ENCODE measurements at regions not wholly inside any gene's neighbourhood (a gene's known extent, or its start where the extent isn't known, plus 50 kb on each side); places are given as distances from the start of the nearest gene placed in this dataset.

- TF ChIP-seq MYC (IDR thresholded peaks at IDR 0.05; ENCODE audit: borderline replicate concordance, low read length), result no peak
Measured at GRCh38 chr1:194437135-194437534, 1250.7 kb upstream of the B3GALT2 start (continued).

DNA sequence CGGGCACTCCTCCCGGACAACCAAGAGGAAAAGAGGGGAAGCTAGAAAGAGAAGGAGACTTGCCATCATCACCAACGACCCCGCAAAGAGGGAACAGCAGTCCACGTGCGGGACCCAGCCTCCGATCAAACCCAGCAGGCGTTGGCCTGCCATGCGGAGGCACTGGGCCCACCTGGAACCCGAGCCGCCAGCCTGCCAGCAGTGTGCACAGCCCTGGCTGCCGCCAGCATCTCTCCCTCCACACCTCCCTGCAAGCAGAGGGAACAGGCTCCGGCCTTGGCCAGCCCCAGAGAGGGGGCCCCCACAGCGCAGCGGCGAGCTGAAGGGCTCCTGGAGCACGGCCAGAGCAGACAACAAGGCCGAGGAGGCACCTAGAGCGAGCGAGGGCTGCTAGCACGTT is 1244.7 kb upstream of the B3GALT2 start:
- H3K4me1 ChIP-seq, result no peaks in the 10 kb centered on the region
- ChIA-PET CTCF (interaction anchor here (1.5 kb wide), 1 partner anchor 14 kb away, joined by 4 read pairs; no protein-coding TSS in a partner anchor), POLR2A (no interaction called here)
- TF ChIP-seq, protein P1, sequence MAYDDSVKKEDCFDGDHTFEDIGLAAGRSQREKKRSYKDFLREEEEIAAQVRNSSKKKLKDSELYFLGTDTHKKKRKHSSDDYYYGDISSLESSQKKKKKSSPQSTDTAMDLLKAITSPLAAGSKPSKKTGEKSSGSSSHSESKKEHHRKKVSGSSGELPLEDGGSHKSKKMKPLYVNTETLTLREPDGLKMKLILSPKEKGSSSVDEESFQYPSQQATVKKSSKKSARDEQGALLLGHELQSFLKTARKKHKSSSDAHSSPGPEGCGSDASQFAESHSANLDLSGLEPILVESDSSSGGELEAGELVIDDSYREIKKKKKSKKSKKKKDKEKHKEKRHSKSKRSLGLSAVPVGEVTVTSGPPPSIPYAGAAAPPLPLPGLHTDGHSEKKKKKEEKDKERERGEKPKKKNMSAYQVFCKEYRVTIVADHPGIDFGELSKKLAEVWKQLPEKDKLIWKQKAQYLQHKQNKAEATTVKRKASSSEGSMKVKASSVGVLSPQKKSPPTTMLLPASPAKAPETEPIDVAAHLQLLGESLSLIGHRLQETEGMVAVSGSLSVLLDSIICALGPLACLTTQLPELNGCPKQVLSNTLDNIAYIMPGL (CRISPR knock-in tag; IDR thresholded peaks at IDR 0.05; ENCODE audit: borderline replicate concordance), result no peak
- no peak for TF ChIP-seq RARB (CRISPR knock-in tag; IDR thresholded peaks at IDR 0.05)
- no peak for TF ChIP-seq USF2 (IDR thresholded peaks at IDR 0.05)
- no peak for TF ChIP-seq FOXS1 (CRISPR knock-in tag; IDR thresholded peaks at IDR 0.05)
- TF ChIP-seq HOXA7 (CRISPR knock-in tag; IDR thresholded peaks at IDR 0.05), result no peak
- TF ChIP-seq EHF (CRISPR knock-in tag; IDR thresholded peaks at IDR 0.05), result no peak
- no peak for TF ChIP-seq FOSB (CRISPR knock-in tag; IDR thresholded peaks at IDR 0.05)
- no peak for TF ChIP-seq MYC (IDR thresholded peaks at IDR 0.05; ENCODE audit: borderline replicate concordance, low read length)
- TF ChIP-seq REST (IDR thresholded peaks at IDR 0.05), result no peak
- no peak for TF ChIP-seq TFCP2L1 (CRISPR knock-in tag; IDR thresholded peaks at IDR 0.05)
- TF ChIP-seq SMC3 (IDR thresholded peaks at IDR 0.05), result no peak
- no peak for TF ChIP-seq RNF2 (IDR thresholded peaks at IDR 0.05; ENCODE audit: borderline replicate concordance, low read depth)
- no peak for TF ChIP-seq HEYL (CRISPR knock-in tag; IDR thresholded peaks at IDR 0.05)
- FAIRE-seq (no peak), DNase-seq (ENCODE audit: low read depth in 1 of 2, low spot score in 1 of 2) (no peak), ATAC-seq (no peak)
- no peak overlapping the region for H3K27ac ChIP-seq
- no peak overlapping the region for H3K4me3 ChIP-seq
- WGBS (ENCODE audit: missing lambda C conversion rate), result 67% methylated on average over 16 of the region's 21 CpGs
- H3K9me3 ChIP-seq, result no peaks in the 10 kb centered on the region
- no peak overlapping the region for H3K4me2 ChIP-seq

GRCh38 chr1:194420706-194421105 is 1234.3 kb upstream of the B3GALT2 start:
- Histone ChIP-seq H3K4me3 (no peak overlapping the region), H3K9me3 (no peaks in the 10 kb centered on the region), H3K4me1 (no peaks in the 10 kb centered on the region), H3K27ac (no peak overlapping the region), H3K4me2 (no peak overlapping the region)
- ChIA-PET CTCF (no interaction called here), POLR2A (no interaction called here)
- 7% methylated on average over 2 of the region's 4 CpGs for WGBS (ENCODE audit: missing lambda C conversion rate)
- TF ChIP-seq NPAS2 (CRISPR knock-in tag; IDR thresholded peaks at IDR 0.05; ENCODE audit: borderline replicate concordance) (no peak), MAX (IDR thresholded peaks at IDR 0.05) (no peak)
- FAIRE-seq, result no peak
- no peak for DNase-seq (ENCODE audit: low read depth in 1 of 2, low spot score in 1 of 2)
- ATAC-seq, result no peak

GRCh38 chr1:194419721-194420120 is 1233.3 kb upstream of the B3GALT2 start:
- no peak for DNase-seq (ENCODE audit: low read depth in 1 of 2, low spot score in 1 of 2)
- ChIA-PET CTCF (no interaction called here), POLR2A (no interaction called here)
- Histone ChIP-seq H3K4me3 (no peak overlapping the region), H3K4me1 (no peaks in the 10 kb centered on the region), H3K9me3 (no peaks in the 10 kb centered on the region), H3K27ac (no peak overlapping the region), H3K4me2 (no peak overlapping the region)
- no peak for FAIRE-seq
- ATAC-seq, result no peak
- WGBS (ENCODE audit: missing lambda C conversion rate), result 0% methylated on average over 1 of the region's 1 CpG
- no peak for TF ChIP-seq MAZ (IDR thresholded peaks at IDR 0.05; ENCODE audit: borderline replicate concordance, low read depth, low read length)
- no peak for TF ChIP-seq KDM1A (IDR thresholded peaks at IDR 0.05; ENCODE audit: low read depth)
- TF ChIP-seq EHMT2 (IDR thresholded peaks at IDR 0.05; ENCODE audit: low read depth), result no peak
- TF ChIP-seq, protein P2, sequence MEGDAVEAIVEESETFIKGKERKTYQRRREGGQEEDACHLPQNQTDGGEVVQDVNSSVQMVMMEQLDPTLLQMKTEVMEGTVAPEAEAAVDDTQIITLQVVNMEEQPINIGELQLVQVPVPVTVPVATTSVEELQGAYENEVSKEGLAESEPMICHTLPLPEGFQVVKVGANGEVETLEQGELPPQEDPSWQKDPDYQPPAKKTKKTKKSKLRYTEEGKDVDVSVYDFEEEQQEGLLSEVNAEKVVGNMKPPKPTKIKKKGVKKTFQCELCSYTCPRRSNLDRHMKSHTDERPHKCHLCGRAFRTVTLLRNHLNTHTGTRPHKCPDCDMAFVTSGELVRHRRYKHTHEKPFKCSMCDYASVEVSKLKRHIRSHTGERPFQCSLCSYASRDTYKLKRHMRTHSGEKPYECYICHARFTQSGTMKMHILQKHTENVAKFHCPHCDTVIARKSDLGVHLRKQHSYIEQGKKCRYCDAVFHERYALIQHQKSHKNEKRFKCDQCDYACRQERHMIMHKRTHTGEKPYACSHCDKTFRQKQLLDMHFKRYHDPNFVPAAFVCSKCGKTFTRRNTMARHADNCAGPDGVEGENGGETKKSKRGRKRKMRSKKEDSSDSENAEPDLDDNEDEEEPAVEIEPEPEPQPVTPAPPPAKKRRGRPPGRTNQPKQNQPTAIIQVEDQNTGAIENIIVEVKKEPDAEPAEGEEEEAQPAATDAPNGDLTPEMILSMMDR (IDR thresholded peaks at IDR 0.05), result no peak
- TF ChIP-seq RAD21 (conservative IDR thresholded peaks at IDR 0.05 in 1 of 2, IDR thresholded peaks at IDR 0.05 in 1 of 2), result no peak
- no peak for TF ChIP-seq CBX2 (IDR thresholded peaks at IDR 0.05; ENCODE audit: borderline replicate concordance, low read depth)
- no peak for TF ChIP-seq NR3C1 (IDR thresholded peaks at IDR 0.05)
- no peak for TF ChIP-seq PBX3 (IDR thresholded peaks at IDR 0.05)

Data from A549 (cell line).